Body of pancreas (tissue), 4 donors: ENCODE measurements at regions not wholly inside any gene's neighbourhood (a gene's known extent, or its start where the extent isn't known, plus 50 kb on each side); places are given as distances from the start of the nearest gene placed in this dataset.

ENCODE experiments used
- CTCF ChIP-seq, 7 experiments: fragments of 450-650 bp in 4 of 7; fragments of 200-600 bp in 3 of 7; sonication (generic) in 3 of 7; IDR thresholded peaks; one replicate each; pipeline ENCODE4 v1.5.1; 2016 to 2019; ENCODE audit warnings: antibody characterized with exemption in 7 of 7
- POLR2A ChIP-seq, 3 donors: fragments of 450-650 bp; IDR thresholded peaks; one replicate each; pipeline ENCODE4 v1.6.1; 2016; ENCODE audit warnings: antibody characterized with exemption in 3 of 3, mild to moderate bottlenecking in 2 of 3

DNA sequence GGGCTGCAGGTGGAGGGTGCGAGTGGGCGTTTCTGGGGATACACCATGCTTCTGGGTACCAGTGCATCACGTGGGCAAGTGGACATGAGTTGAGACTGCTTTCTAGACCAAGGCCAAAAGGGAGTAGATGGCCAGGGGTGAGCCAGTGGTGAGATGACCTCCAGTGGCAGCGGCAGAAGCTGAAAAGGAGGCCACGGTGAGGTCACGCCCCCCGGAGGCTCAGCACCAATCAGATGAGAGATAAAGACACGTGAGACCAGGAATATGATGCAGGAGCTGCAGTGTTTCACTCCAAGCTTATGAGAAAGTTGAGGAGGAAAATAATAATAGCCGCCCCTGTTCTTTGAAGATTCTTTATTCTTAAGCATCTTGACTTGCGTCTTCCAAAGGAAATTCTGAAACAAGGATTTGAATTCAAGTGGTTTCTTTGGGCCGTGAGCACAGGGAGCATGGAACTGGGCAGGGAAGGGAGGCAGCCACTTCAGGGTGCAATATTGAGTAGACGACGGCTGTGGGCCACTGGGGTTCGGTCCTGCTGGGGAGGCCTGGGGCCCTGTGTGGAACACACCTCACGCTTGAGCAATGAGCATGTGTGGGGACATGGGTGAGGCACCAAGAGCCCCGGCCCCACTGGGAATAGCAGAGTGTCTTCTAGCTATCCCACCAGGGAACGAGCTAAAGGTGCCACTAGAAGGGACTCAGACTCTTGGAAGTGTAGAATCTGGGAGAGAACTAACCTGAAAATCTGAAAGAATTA is 156.7 kb upstream of the LRFN2 start:
- TF ChIP-seq CTCF (IDR thresholded peaks at IDR 0.05), result no peak
- no peak for TF ChIP-seq POLR2A (IDR thresholded peaks at IDR 0.05)
